ENCODE measurements at regions not wholly inside any gene's neighbourhood (a gene's known extent, or its start where the extent isn't known, plus 50 kb on each side); places are given as distances from the start of the nearest gene placed in this dataset.

DNA sequence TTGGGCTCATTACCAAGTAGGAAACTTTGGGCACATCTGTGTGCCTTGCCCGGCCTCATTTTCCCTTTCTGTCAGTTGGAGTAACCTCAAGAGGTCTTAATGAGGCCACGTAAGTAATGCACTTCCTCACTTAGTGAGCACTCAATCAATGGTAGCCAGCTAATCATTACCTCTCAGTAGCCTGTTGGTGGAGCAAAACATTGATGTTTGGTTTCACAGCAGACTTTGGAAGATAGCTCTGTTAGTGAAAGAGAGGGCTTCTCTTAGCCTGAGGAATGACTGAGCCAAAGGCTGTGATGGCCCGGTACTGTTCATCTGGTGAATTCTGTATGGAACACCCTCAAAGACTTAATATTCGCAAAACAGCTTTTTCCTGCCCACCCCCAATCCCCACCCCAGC lies 55.9 kb upstream of the ID4 start:
- DNase-seq: no peak

DNA sequence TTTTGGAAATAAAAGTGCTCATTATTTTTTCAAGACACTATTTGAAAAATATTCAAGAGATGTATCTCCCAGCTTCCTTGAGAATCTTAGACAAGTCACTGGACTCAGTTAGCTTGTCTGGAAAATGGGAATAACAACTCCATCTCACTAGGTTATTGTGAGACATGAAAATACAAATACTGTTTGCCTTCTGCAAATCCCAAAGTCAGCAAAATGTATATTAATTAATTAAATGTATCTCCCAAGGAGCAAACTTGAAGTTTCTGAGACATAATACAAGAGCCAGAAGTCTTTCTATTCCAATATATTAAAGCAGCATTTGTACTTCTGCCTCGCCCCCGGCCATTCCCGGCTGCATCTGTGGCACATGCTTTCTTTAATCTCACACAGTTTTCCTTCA lies 54.6 kb upstream of the ID4 start:
- no peak for DNase-seq

Measured in NCI-H187 (cell line).